ENCODE measurements at regions not wholly inside any gene's neighbourhood (a gene's known extent, or its start where the extent isn't known, plus 50 kb on each side); places are given as distances from the start of the nearest gene placed in this dataset.

- TF ChIP-seq CTCF (conservative IDR thresholded peaks at IDR 0.05; ENCODE audit: low read length) (no peak), EZH2phosphoT487 (IDR thresholded peaks at IDR 0.05; ENCODE audit: borderline replicate concordance, low read depth, low read length) (no peak)
- H4K20me1 ChIP-seq (ENCODE audit: insufficient read depth, low read length), result no peaks in the 10 kb centered on the region
- no peak overlapping the region for H3K4me2 ChIP-seq (ENCODE audit: low read length)
- CTCF ChIA-PET (ENCODE audit: unreplicated experiment), result no interaction called here
- no peak overlapping the region for H3K27ac ChIP-seq (ENCODE audit: low read depth, low read length, poor library complexity, severe bottlenecking)
- no peaks in the 10 kb centered on the region for H3K9me3 ChIP-seq (ENCODE audit: low read length)
- H3K4me3 ChIP-seq (ENCODE audit: low read depth, low read length, poor library complexity, severe bottlenecking), result no peak overlapping the region
- no peak for DNase-seq (ENCODE audit: low spot score)
- POLR2A ChIA-PET, result no interaction called here
- no peaks in the 10 kb centered on the region for H3K79me2 ChIP-seq (ENCODE audit: insufficient read depth, low read depth, low read length)
- no TSS peak for BruUV-seq (replicated peaks)
- H3K36me3 ChIP-seq (ENCODE audit: insufficient read depth, low read length), result no peaks in the 10 kb centered on the region
- no peaks in the 10 kb centered on the region for H3K9me2 ChIP-seq (ENCODE audit: insufficient read depth, low read length)
- no peaks in the 10 kb centered on the region for H3K4me1 ChIP-seq (ENCODE audit: insufficient read depth, low read length, poor library complexity, severe bottlenecking)
- no peak overlapping the region for H2AFZ ChIP-seq (ENCODE audit: low read length)
- intact Hi-C loops (cut with micrococcal nuclease; ENCODE audit: unreplicated experiment), result no loop called here
Measured at GRCh38 chr18:60075477-60075876, 175.7 kb downstream of the PMAIP1 start.

- CTCF ChIA-PET (ENCODE audit: unreplicated experiment), result no interaction called here
- Histone ChIP-seq H2AFZ (ENCODE audit: low read length) (no peak overlapping the region), H3K4me2 (ENCODE audit: low read length) (no peak overlapping the region), H3K9me3 (ENCODE audit: low read length) (no peaks in the 10 kb centered on the region), H4K20me1 (ENCODE audit: insufficient read depth, low read length) (no peaks in the 10 kb centered on the region), H3K79me2 (ENCODE audit: insufficient read depth, low read depth, low read length) (no peaks in the 10 kb centered on the region), H3K36me3 (ENCODE audit: insufficient read depth, low read length) (no peaks in the 10 kb centered on the region), H3K4me1 (ENCODE audit: insufficient read depth, low read length, poor library complexity, severe bottlenecking) (no peaks in the 10 kb centered on the region), H3K9me2 (ENCODE audit: insufficient read depth, low read length) (no peaks in the 10 kb centered on the region), H3K27ac (ENCODE audit: low read depth, low read length, poor library complexity, severe bottlenecking) (no peak overlapping the region), H3K4me3 (ENCODE audit: low read depth, low read length, poor library complexity, severe bottlenecking) (no peak overlapping the region)
- no peak for DNase-seq (ENCODE audit: low spot score)
- POLR2A ChIA-PET, result no interaction called here
- intact Hi-C loops (cut with micrococcal nuclease; ENCODE audit: unreplicated experiment), result no loop called here
- BruUV-seq (replicated peaks), result no TSS peak
- TF ChIP-seq EZH2phosphoT487 (IDR thresholded peaks at IDR 0.05; ENCODE audit: borderline replicate concordance, low read depth, low read length) (no peak), CTCF (conservative IDR thresholded peaks at IDR 0.05; ENCODE audit: low read length) (no peak)
Measured at GRCh38 chr18:60070631-60071030, 170.8 kb downstream of the PMAIP1 start.

DNA sequence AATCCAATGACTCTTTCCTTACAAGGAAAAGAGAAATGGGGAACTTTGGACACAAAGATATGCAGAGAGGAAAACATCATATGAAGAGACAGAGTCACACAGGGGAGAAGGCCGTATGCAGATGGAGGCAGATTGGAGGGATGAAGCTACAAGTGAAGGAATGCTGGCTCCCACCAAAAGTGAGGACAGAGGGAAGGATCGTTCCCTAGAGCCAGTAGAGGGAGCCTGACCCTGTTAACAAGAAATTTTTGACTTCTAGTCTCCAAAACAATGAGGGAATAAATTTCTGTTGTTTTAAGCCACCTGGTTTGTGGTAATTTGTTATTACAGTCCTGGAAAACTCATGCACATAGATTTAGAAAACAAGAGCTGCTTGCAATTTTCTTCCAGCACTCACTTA, 169.3 kb downstream of the PMAIP1 start:
- no peaks in the 10 kb centered on the region for H3K79me2 ChIP-seq (ENCODE audit: insufficient read depth, low read depth, low read length)
- ChIA-PET POLR2A (no interaction called here), CTCF (ENCODE audit: unreplicated experiment) (no interaction called here)
- no peaks in the 10 kb centered on the region for H3K36me3 ChIP-seq (ENCODE audit: insufficient read depth, low read length)
- no peak overlapping the region for H3K4me2 ChIP-seq (ENCODE audit: low read length)
- H4K20me1 ChIP-seq (ENCODE audit: insufficient read depth, low read length), result no peaks in the 10 kb centered on the region
- intact Hi-C loops (cut with micrococcal nuclease; ENCODE audit: unreplicated experiment), result no loop called here
- DNase-seq (ENCODE audit: low spot score), result no peak
- no TSS peak for BruUV-seq (replicated peaks)
- H3K27ac ChIP-seq (ENCODE audit: low read depth, low read length, poor library complexity, severe bottlenecking), result no peak overlapping the region
- TF ChIP-seq CTCF (conservative IDR thresholded peaks at IDR 0.05; ENCODE audit: low read length), result peak; percentile 39; the same call in 1 of the 2 replicates
- TF ChIP-seq EZH2phosphoT487 (IDR thresholded peaks at IDR 0.05; ENCODE audit: borderline replicate concordance, low read depth, low read length), result no peak
- no peak overlapping the region for H2AFZ ChIP-seq (ENCODE audit: low read length)
- no peaks in the 10 kb centered on the region for H3K9me2 ChIP-seq (ENCODE audit: insufficient read depth, low read length)
- H3K4me3 ChIP-seq (ENCODE audit: low read depth, low read length, poor library complexity, severe bottlenecking), result no peak overlapping the region
- H3K9me3 ChIP-seq (ENCODE audit: low read length), result no peaks in the 10 kb centered on the region
- no peaks in the 10 kb centered on the region for H3K4me1 ChIP-seq (ENCODE audit: insufficient read depth, low read length, poor library complexity, severe bottlenecking)
